IMR-90 (cell line): ENCODE measurements at regions not wholly inside any gene's neighbourhood (a gene's known extent, or its start where the extent isn't known, plus 50 kb on each side); places are given as distances from the start of the nearest gene placed in this dataset.

Experiments
- CEBPB ChIP-seq: IDR thresholded peaks from 2 replicates; pipeline ENCODE4 v1.6.1; 2012; ENCODE audit warnings: low read depth, low read length, improper control_type of control experiment
- POLR2A ChIP-seq: IDR thresholded peaks from 2 replicates; pipeline ENCODE4 v1.6.1; 2012; ENCODE audit warnings: mild to moderate bottlenecking, low read depth, low read length
- RFX5 ChIP-seq: IDR thresholded peaks from 2 replicates; pipeline ENCODE4 v1.8.0; 2012; ENCODE audit warnings: low read depth, mild to moderate bottlenecking, low read length, moderate library complexity
- TF ChIP-seq, protein P1 (sequence below): conservative IDR thresholded peaks from 2 replicates; pipeline ENCODE4 v1.5.1; 2012; ENCODE audit warnings: mild to moderate bottlenecking, low read depth, low read length, improper control_type of control experiment
- TF ChIP-seq, protein P2 (sequence below): fragments of 150-350 bp; IDR thresholded peaks from 2 replicates; pipeline ENCODE4 v1.6.1; 2016; ENCODE audit warnings: low read depth, mild to moderate bottlenecking, low read length, moderate library complexity, borderline replicate concordance

DNA sequence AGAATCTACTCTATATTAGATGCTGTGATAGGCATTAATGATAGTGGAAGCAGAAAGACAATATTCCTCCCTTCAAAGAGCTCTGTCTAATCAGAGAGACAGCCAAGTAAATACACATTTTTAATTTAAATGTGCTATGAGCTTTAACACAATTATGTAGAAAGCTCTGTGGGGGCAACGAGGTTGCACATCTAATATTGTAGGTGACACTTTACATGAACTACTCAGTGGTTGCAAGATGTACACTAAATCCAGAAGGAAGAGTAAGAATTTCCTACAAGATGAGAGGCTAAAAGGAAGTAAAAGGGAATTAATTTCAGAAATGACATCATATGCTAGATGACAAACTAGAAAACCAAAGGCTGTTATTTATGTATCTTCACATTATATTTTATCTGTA lies 120.9 kb downstream of the SPCS3 start:
- TF ChIP-seq, protein P1, sequence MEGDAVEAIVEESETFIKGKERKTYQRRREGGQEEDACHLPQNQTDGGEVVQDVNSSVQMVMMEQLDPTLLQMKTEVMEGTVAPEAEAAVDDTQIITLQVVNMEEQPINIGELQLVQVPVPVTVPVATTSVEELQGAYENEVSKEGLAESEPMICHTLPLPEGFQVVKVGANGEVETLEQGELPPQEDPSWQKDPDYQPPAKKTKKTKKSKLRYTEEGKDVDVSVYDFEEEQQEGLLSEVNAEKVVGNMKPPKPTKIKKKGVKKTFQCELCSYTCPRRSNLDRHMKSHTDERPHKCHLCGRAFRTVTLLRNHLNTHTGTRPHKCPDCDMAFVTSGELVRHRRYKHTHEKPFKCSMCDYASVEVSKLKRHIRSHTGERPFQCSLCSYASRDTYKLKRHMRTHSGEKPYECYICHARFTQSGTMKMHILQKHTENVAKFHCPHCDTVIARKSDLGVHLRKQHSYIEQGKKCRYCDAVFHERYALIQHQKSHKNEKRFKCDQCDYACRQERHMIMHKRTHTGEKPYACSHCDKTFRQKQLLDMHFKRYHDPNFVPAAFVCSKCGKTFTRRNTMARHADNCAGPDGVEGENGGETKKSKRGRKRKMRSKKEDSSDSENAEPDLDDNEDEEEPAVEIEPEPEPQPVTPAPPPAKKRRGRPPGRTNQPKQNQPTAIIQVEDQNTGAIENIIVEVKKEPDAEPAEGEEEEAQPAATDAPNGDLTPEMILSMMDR = no peak
- TF ChIP-seq CEBPB (no peak), POLR2A (no peak), RFX5 (no peak)
- TF ChIP-seq, protein P2, sequence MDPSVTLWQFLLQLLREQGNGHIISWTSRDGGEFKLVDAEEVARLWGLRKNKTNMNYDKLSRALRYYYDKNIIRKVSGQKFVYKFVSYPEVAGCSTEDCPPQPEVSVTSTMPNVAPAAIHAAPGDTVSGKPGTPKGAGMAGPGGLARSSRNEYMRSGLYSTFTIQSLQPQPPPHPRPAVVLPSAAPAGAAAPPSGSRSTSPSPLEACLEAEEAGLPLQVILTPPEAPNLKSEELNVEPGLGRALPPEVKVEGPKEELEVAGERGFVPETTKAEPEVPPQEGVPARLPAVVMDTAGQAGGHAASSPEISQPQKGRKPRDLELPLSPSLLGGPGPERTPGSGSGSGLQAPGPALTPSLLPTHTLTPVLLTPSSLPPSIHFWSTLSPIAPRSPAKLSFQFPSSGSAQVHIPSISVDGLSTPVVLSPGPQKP = no peak
